PC-3 (cell line): ENCODE measurements at regions not wholly inside any gene's neighbourhood (a gene's known extent, or its start where the extent isn't known, plus 50 kb on each side); places are given as distances from the start of the nearest gene placed in this dataset.

Source experiments
- CTCF ChIP-seq: fragments of 300-600 bp; sonication (generic); conservative IDR thresholded peaks from 2 replicates; pipeline ENCODE4 v1.5.1; 2017; ENCODE audit warnings: antibody characterized with exemption, low read depth, mild to moderate bottlenecking, low read length
- EZH2 ChIP-seq: fragments of 300-600 bp; sonication (generic); IDR thresholded peaks from one replicate; pipeline ENCODE4 v1.6.1; 2017; ENCODE audit warnings: antibody characterized with exemption, mild to moderate bottlenecking, low read length; ENCODE audit not compliant: unreplicated experiment

- TF ChIP-seq CTCF, result no peak
- no peak for TF ChIP-seq EZH2
Measured at GRCh38 chr14:29176876-29177275, 410.3 kb downstream of the FOXG1 start.
